ENCODE measurements at regions not wholly inside any gene's neighbourhood (a gene's known extent, or its start where the extent isn't known, plus 50 kb on each side); places are given as distances from the start of the nearest gene placed in this dataset.

DNA sequence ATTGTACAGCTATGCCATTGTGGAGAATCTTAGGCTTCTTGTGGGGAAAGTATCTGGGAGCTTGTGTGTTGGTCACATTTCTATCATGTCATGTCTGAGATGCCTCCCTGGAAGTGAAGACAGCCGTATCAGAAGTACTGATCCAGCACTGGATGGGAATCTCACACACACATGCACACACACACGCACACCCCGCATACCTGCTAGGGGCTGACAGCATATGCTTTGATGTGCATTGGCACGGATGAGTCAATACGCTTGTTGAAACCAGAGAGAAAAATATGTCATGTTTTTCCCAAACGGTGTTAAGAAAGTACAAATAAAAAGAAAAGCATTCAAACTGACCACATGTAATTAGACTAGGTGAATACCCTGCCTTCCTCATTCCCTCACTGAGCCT, 260.8 kb downstream of the KTN1 start:
- no peak overlapping the region for H3K4me3 Mint-ChIP-seq (ENCODE audit: low read depth)
- H3K9me3 Mint-ChIP-seq (ENCODE audit: low read depth): peaks cover 9% of the 10 kb centered on the region
- no peak overlapping the region for H3K27ac Mint-ChIP-seq
- no peaks in the 10 kb centered on the region for H3K4me1 Mint-ChIP-seq (ENCODE audit: low read depth)
- TF ChIP-seq, protein P1, sequence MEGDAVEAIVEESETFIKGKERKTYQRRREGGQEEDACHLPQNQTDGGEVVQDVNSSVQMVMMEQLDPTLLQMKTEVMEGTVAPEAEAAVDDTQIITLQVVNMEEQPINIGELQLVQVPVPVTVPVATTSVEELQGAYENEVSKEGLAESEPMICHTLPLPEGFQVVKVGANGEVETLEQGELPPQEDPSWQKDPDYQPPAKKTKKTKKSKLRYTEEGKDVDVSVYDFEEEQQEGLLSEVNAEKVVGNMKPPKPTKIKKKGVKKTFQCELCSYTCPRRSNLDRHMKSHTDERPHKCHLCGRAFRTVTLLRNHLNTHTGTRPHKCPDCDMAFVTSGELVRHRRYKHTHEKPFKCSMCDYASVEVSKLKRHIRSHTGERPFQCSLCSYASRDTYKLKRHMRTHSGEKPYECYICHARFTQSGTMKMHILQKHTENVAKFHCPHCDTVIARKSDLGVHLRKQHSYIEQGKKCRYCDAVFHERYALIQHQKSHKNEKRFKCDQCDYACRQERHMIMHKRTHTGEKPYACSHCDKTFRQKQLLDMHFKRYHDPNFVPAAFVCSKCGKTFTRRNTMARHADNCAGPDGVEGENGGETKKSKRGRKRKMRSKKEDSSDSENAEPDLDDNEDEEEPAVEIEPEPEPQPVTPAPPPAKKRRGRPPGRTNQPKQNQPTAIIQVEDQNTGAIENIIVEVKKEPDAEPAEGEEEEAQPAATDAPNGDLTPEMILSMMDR (IDR thresholded peaks at IDR 0.05; ENCODE audit: unreplicated experiment): no peak
- no peak for DNase-seq (ENCODE audit: low spot score, unreplicated experiment)
- H3K36me3 Mint-ChIP-seq (ENCODE audit: insufficient read depth): peaks cover 2% of the 10 kb centered on the region
- no peaks in the 10 kb centered on the region for H3K27me3 Mint-ChIP-seq

DNA sequence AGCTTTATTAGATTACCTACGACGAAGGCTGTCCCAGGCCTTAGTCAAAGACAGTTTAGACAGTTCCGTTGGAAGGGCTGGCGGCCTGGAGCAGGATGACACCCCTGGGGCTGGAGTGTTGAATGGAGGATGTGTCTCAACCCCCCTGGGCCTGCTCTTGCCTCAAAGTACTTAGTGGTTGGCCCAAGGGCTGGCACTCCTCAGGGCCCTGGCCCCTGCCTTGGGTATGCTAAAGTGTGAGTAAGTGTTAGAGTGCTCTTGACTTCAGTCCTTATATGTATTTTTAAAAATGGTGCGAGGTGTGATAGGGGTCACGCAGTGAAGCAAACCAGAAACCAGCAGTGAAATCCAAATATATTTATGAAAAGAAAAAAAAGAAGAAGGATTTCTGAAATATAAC, 261.6 kb downstream of the KTN1 start:
- TF ChIP-seq, protein P1 (IDR thresholded peaks at IDR 0.05; ENCODE audit: unreplicated experiment): no peak

DNA sequence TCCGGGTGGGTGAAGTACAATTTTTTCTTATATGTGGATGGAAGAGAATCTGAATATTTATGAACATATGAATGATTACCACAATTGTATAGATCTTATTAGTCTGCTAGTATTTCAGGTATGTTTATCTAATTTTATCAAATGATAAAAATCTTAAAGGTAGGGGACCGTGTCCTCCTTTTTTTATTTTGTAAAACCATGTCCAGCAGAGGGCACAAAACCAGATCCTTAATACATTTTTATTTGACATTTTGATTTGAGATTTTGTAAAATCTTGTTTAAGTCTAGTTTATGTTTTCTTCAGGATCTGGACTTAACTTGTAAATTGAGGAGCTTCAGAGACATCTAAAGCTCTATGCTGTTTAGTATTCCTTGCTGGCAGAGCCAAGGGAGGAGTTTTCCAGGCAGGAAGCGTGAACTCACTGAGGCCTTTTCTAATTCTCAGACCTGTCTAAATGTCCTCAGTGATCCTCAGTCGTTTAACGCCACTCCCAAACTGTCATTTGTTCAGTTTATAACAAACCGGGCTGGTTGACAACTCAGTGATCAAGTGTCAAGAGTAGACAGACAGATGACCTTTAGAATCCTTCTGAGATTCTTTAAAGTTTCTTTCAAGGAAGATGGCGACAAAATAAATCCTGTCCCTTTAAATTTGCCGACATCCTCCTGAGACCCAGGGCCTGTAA, 263.9 kb downstream of the KTN1 start:
- H3K9me3 Mint-ChIP-seq (ENCODE audit: low read depth): peaks cover 5% of the 10 kb centered on the region
- no peaks in the 10 kb centered on the region for H3K4me1 Mint-ChIP-seq (ENCODE audit: low read depth)
- H3K36me3 Mint-ChIP-seq (ENCODE audit: insufficient read depth): no peaks in the 10 kb centered on the region
- TF ChIP-seq, protein P1 (IDR thresholded peaks at IDR 0.05; ENCODE audit: unreplicated experiment): no peak
- no peaks in the 10 kb centered on the region for H3K27me3 Mint-ChIP-seq
- H3K27ac Mint-ChIP-seq: no peak overlapping the region
- no peak overlapping the region for H3K4me3 Mint-ChIP-seq (ENCODE audit: low read depth)
- DNase-seq (ENCODE audit: low spot score, unreplicated experiment): no peak

More for the DNA sequence above, 261.6 kb downstream of the KTN1 start:
- Mint-ChIP-seq H3K36me3 (ENCODE audit: insufficient read depth) (peaks cover 2% of the 10 kb centered on the region), H3K4me1 (ENCODE audit: low read depth) (no peaks in the 10 kb centered on the region), H3K4me3 (ENCODE audit: low read depth) (no peak overlapping the region), H3K27ac (no peak overlapping the region), H3K9me3 (ENCODE audit: low read depth) (peaks cover 9% of the 10 kb centered on the region), H3K27me3 (no peaks in the 10 kb centered on the region)
- no peak for DNase-seq (ENCODE audit: low spot score, unreplicated experiment)

DNA sequence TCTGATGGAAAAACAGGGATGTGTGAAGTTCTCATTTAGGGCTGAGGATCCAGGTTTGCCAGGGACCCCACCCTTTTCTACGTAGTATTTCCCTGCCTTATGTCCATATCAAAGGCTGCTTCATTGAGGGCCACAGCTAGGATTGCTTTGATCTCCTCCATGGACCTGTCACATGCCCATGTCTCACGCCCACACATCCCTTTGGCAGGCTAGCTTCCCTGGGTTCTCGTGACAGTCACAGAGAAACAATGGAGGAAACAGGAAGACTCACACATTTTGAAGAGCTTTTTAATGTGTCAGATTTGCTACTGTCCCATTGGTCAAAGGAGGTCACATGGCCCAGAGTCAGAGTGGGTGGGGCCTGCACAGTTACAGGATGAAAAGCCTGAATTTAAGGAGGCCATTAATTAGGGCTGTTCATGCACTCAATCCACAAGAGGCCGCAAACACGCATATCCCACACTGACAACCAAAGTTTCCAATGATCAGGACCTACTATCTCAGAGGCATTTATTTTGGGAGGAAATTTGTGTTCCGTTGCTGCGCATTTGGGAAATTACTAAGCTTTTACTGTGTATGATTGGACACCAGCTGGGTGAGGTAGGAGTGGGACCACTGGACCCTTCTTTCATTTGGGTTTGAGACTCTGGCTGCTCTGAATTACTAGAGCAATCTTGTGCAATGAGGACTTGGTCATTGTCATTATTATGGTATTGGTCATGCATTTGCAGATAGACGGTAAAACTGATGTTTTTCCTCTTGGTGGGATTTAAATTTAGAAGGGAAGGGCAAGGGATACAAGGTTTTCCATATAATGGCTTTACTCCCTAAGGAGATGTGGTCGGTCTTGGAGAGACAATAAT, 266.2 kb downstream of the KTN1 start:
- Mint-ChIP-seq H3K9me3 (ENCODE audit: low read depth) (no peaks in the 10 kb centered on the region), H3K36me3 (ENCODE audit: insufficient read depth) (no peaks in the 10 kb centered on the region), H3K4me1 (ENCODE audit: low read depth) (no peaks in the 10 kb centered on the region), H3K27me3 (no peaks in the 10 kb centered on the region), H3K27ac (no peak overlapping the region), H3K4me3 (ENCODE audit: low read depth) (no peak overlapping the region)
- no peak for DNase-seq (ENCODE audit: low spot score, unreplicated experiment)
- TF ChIP-seq, protein P1 (IDR thresholded peaks at IDR 0.05; ENCODE audit: unreplicated experiment): no peak

DNA sequence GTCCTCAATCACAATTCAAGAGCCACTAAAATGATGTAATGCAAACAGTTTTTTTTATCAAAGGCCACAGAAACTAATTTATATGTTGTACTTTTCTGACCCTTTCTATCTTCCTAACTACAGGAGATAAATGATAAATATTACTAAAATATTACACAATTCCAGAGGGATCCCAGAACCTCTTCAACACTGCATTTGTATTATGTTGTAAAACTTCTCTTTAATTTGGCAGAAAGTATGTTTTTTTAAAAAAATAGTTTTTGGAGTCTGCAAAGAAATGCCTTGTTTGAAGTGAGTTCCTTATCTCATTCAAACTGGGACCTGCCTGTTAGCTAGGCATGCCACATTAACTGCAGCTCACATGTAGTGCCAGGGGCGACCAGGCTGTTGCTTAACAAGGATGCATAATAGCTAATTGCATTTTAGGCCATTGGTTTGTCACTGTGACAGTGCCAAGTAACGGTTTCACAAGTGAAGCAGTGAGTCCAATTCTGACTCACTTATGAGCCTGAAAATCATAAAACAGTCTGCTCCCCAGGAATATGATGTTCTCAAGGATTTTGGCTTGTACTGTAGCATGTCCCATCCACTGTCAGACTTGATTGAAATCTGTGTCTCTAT, 266.9 kb downstream of the KTN1 start:
- no peak overlapping the region for H3K27ac Mint-ChIP-seq
- no peak overlapping the region for H3K4me3 Mint-ChIP-seq (ENCODE audit: low read depth)
- DNase-seq (ENCODE audit: low spot score, unreplicated experiment): no peak
- H3K9me3 Mint-ChIP-seq (ENCODE audit: low read depth): no peaks in the 10 kb centered on the region
- no peaks in the 10 kb centered on the region for H3K27me3 Mint-ChIP-seq
- H3K4me1 Mint-ChIP-seq (ENCODE audit: low read depth): no peaks in the 10 kb centered on the region
- H3K36me3 Mint-ChIP-seq (ENCODE audit: insufficient read depth): no peaks in the 10 kb centered on the region
- TF ChIP-seq, protein P1 (IDR thresholded peaks at IDR 0.05; ENCODE audit: unreplicated experiment): no peak

Measured in progenitor cell of endocrine pancreas (in vitro differentiated cells).